Lower leg skin (tissue), 3 donors: ENCODE measurements at regions not wholly inside any gene's neighbourhood (a gene's known extent, or its start where the extent isn't known, plus 50 kb on each side); places are given as distances from the start of the nearest gene placed in this dataset.

Source experiments
- POLR2A ChIP-seq, 2 donors: fragments of 450-650 bp; IDR thresholded peaks; one replicate each; pipeline ENCODE4 v1.6.1; 2016 to 2017; ENCODE audit warnings: antibody characterized with exemption in 2 of 2, mild to moderate bottlenecking in 1 of 2, moderate library complexity in 1 of 2
- TF ChIP-seq, protein P1 (sequence below), 3 donors: fragments of 450-650 bp; IDR thresholded peaks; one replicate each; pipeline ENCODE4 v1.5.1; 2016; ENCODE audit warnings: antibody characterized with exemption in 3 of 3, mild to moderate bottlenecking in 3 of 3, moderate library complexity in 2 of 3

DNA sequence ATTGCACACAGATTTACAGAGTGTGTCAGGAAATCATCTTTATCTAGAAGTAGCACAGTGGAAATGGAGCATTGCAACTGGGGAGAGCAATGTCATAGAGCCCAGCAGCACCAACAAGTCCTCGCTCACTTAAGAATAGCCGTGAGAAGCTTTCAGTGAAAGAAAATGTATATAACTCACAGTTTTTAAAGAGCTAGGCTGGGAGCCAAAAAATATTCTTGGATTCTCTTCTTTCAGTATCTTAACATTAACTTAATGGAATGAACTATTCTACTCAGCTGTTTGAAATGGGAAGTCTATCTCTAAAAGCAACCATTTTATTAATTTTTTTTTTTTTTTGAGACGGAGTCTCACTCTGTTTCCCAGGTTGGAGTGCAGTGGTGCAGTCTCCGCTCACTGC is 329.6 kb downstream of the COG6 start:
- TF ChIP-seq, protein P1, sequence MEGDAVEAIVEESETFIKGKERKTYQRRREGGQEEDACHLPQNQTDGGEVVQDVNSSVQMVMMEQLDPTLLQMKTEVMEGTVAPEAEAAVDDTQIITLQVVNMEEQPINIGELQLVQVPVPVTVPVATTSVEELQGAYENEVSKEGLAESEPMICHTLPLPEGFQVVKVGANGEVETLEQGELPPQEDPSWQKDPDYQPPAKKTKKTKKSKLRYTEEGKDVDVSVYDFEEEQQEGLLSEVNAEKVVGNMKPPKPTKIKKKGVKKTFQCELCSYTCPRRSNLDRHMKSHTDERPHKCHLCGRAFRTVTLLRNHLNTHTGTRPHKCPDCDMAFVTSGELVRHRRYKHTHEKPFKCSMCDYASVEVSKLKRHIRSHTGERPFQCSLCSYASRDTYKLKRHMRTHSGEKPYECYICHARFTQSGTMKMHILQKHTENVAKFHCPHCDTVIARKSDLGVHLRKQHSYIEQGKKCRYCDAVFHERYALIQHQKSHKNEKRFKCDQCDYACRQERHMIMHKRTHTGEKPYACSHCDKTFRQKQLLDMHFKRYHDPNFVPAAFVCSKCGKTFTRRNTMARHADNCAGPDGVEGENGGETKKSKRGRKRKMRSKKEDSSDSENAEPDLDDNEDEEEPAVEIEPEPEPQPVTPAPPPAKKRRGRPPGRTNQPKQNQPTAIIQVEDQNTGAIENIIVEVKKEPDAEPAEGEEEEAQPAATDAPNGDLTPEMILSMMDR (IDR thresholded peaks at IDR 0.05) = no peak
- no peak for TF ChIP-seq POLR2A (IDR thresholded peaks at IDR 0.05)
